DOHH2 (cell line): ENCODE measurements at regions not wholly inside any gene's neighbourhood (a gene's known extent, or its start where the extent isn't known, plus 50 kb on each side); places are given as distances from the start of the nearest gene placed in this dataset.

Experiments used
- EZH2phosphoT487 ChIP-seq: fragments of 200-600 bp; sonication (generic); IDR thresholded peaks from 2 replicates; pipeline ENCODE4 v1.6.1; 2017; ENCODE audit warnings: borderline replicate concordance, mild to moderate bottlenecking, antibody characterized with exemption, low read length, moderate library complexity, mixed read lengths
- TF ChIP-seq, protein P1 (sequence below): fragments of 200-600 bp; sonication (generic); IDR thresholded peaks from one replicate; pipeline ENCODE4 v1.5.1; 2014; ENCODE audit warnings: antibody characterized with exemption, mild to moderate bottlenecking, low read depth, low read length; ENCODE audit not compliant: poor library complexity, severe bottlenecking

DNA sequence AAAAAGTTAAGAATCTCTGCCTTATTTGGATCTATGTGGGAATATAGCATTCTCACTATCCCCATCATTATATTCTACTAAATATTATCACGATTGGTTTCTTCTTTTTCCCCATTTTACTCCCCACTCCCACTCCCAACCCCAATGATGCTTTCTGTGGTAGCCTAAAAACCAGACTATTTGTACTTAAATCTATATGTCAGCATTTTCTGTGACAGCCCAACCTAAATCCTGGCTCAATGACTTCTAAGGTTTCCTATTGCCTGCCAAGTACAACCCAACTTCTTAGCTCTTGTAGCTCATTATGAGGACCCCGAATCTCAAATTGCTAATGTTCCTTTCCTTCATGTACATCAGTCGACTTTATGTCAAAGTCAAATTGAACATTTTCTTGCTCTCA lies 598.6 kb downstream of the XPNPEP1 start:
- TF ChIP-seq, protein P1, sequence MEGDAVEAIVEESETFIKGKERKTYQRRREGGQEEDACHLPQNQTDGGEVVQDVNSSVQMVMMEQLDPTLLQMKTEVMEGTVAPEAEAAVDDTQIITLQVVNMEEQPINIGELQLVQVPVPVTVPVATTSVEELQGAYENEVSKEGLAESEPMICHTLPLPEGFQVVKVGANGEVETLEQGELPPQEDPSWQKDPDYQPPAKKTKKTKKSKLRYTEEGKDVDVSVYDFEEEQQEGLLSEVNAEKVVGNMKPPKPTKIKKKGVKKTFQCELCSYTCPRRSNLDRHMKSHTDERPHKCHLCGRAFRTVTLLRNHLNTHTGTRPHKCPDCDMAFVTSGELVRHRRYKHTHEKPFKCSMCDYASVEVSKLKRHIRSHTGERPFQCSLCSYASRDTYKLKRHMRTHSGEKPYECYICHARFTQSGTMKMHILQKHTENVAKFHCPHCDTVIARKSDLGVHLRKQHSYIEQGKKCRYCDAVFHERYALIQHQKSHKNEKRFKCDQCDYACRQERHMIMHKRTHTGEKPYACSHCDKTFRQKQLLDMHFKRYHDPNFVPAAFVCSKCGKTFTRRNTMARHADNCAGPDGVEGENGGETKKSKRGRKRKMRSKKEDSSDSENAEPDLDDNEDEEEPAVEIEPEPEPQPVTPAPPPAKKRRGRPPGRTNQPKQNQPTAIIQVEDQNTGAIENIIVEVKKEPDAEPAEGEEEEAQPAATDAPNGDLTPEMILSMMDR: no peak
- TF ChIP-seq EZH2phosphoT487: no peak
